Breast epithelium (tissue), 4 donors: ENCODE measurements at regions not wholly inside any gene's neighbourhood (a gene's known extent, or its start where the extent isn't known, plus 50 kb on each side); places are given as distances from the start of the nearest gene placed in this dataset.
"Not testable (repeated sequence)": the region's sequence is repeated elsewhere in the genome, so short reads cannot be mapped to it uniquely, and the experiment has no call there.

Source experiments
- DNase-seq, 2 donors: peaks; one replicate each; pipeline ENCODE4 v3.0.0-alpha.2; 2019; ENCODE audit warnings: low spot score in 2 of 2
- H3K27ac ChIP-seq, 2 donors: fragments of 200-600 bp; sonication (generic) in 1 of 2; one replicate each; pipeline ENCODE4 v1.5.1; 2016 to 2019; ENCODE audit warnings: mild to moderate bottlenecking in 1 of 2
- H3K27me3 ChIP-seq, 2 donors: fragments of 200-600 bp; sonication (generic) in 1 of 2; one replicate each; pipeline versions ENCODE4 v1.5.1 to v1.6.0; 2017 to 2019; ENCODE audit warnings: control low read depth in 1 of 2, mild to moderate bottlenecking in 1 of 2
- H3K36me3 ChIP-seq: fragments of 200-600 bp; one replicate; pipeline ENCODE4 v1.5.1; 2019
- H3K4me1 ChIP-seq, 2 donors: fragments of 200-600 bp; sonication (generic); one replicate each; pipeline ENCODE4 v1.5.1; 2016 to 2019; ENCODE audit warnings: control low read depth in 1 of 2
- H3K4me3 ChIP-seq, 3 donors: fragments of 200-600 bp; sonication (generic); 1 replicate in 2 of 3; 2 replicates in 1 of 3; pipeline ENCODE4 v1.5.1; 2016 to 2019; ENCODE audit warnings: mild to moderate bottlenecking in 3 of 3, moderate library complexity in 2 of 3
- H3K9me3 ChIP-seq, 2 donors: fragments of 200-600 bp; sonication (generic) in 1 of 2; one replicate each; pipeline ENCODE4 v1.5.1; 2016 to 2019; ENCODE audit warnings: control low read depth in 1 of 2
- CTCF ChIP-seq, 3 donors: fragments of 450-650 bp; IDR thresholded peaks; one replicate each; pipeline ENCODE4 v1.5.1; 2016 to 2017; ENCODE audit warnings: antibody characterized with exemption in 3 of 3, mild to moderate bottlenecking in 3 of 3, moderate library complexity in 3 of 3
- POLR2A ChIP-seq: fragments of 450-650 bp; IDR thresholded peaks from one replicate; pipeline ENCODE4 v1.6.1; 2016; ENCODE audit warnings: antibody characterized with exemption, mild to moderate bottlenecking, moderate library complexity
- POLR2AphosphoS5 ChIP-seq, 3 donors: sonication (generic); formaldehyde crosslinking; IDR thresholded peaks; one replicate each; pipeline ENCODE4 v1.6.1; 2017; ENCODE audit warnings: antibody characterized with exemption in 3 of 3
- intact Hi-C: fragments of 100-400 bp; cut with DNase I; formaldehyde crosslinking; loops from one replicate; pipeline ENCODE4 v1.15.1; 2023; ENCODE audit warnings: low total_unique reads

- Histone ChIP-seq H3K27me3 (no peaks in the 10 kb centered on the region), H3K36me3 (no peaks in the 10 kb centered on the region), H3K27ac (no peak overlapping the region), H3K4me3 (no peak overlapping the region), H3K4me1 (no peaks in the 10 kb centered on the region), H3K9me3 (no peaks in the 10 kb centered on the region)
- no peak for TF ChIP-seq CTCF (IDR thresholded peaks at IDR 0.05)
- TF ChIP-seq POLR2A = no peak
- no peak for TF ChIP-seq POLR2AphosphoS5 (IDR thresholded peaks at IDR 0.05)
- intact Hi-C loops = no loop called here
- DNase-seq = no peak
Measured at GRCh38 chr1:232123775-232124659, 497.4 kb downstream of the DISC1 start.

GRCh38 chr1:232117903-232118302, 491.3 kb downstream of the DISC1 start:
- DNase-seq, H3K9me3 ChIP-seq, intact Hi-C loops: not testable (repeated sequence)

GRCh38 chr1:232114985-232115384, 488.4 kb downstream of the DISC1 start:
- no peaks in the 10 kb centered on the region for H3K4me1 ChIP-seq
- DNase-seq = no peak
- no peaks in the 10 kb centered on the region for H3K9me3 ChIP-seq
- H3K36me3 ChIP-seq = no peaks in the 10 kb centered on the region
- H3K4me3 ChIP-seq = no peak overlapping the region
- no peaks in the 10 kb centered on the region for H3K27me3 ChIP-seq
- no peak for TF ChIP-seq CTCF (IDR thresholded peaks at IDR 0.05)
- no peak for TF ChIP-seq POLR2A
- TF ChIP-seq POLR2AphosphoS5 (IDR thresholded peaks at IDR 0.05) = no peak
- no peak overlapping the region for H3K27ac ChIP-seq
- intact Hi-C loops = no loop called here

More at GRCh38 chr1:232117903-232118302, 491.3 kb downstream of the DISC1 start:
- H3K4me1 ChIP-seq, H3K27ac ChIP-seq, H3K27me3 ChIP-seq, H3K36me3 ChIP-seq, H3K4me3 ChIP-seq: not testable (repeated sequence)

- intact Hi-C loops = no loop called here
- no peak for DNase-seq
- Histone ChIP-seq H3K4me3 (no peak overlapping the region), H3K4me1 (no peaks in the 10 kb centered on the region), H3K36me3 (no peaks in the 10 kb centered on the region), H3K9me3 (no peaks in the 10 kb centered on the region), H3K27ac (no peak overlapping the region), H3K27me3 (no peaks in the 10 kb centered on the region)
- TF ChIP-seq CTCF (IDR thresholded peaks at IDR 0.05) = no peak
- TF ChIP-seq POLR2A = no peak
- TF ChIP-seq POLR2AphosphoS5 (IDR thresholded peaks at IDR 0.05) = no peak
Measured at GRCh38 chr1:232112076-232112475, 485.5 kb downstream of the DISC1 start.

GRCh38 chr1:232111611-232112010, 485.0 kb downstream of the DISC1 start:
- no peak for DNase-seq
- H3K27ac ChIP-seq = no peak overlapping the region
- no peaks in the 10 kb centered on the region for H3K27me3 ChIP-seq
- intact Hi-C loops = no loop called here
- no peak for TF ChIP-seq POLR2AphosphoS5 (IDR thresholded peaks at IDR 0.05)
- TF ChIP-seq POLR2A = no peak
- no peak for TF ChIP-seq CTCF (IDR thresholded peaks at IDR 0.05)
- H3K9me3 ChIP-seq = no peaks in the 10 kb centered on the region
- H3K36me3 ChIP-seq = no peaks in the 10 kb centered on the region
- H3K4me3 ChIP-seq = no peak overlapping the region
- H3K4me1 ChIP-seq = no peaks in the 10 kb centered on the region
